ENCODE measurements at regions not wholly inside any gene's neighbourhood (a gene's known extent, or its start where the extent isn't known, plus 50 kb on each side); places are given as distances from the start of the nearest gene placed in this dataset.

- TF ChIP-seq CTCF (IDR thresholded peaks at IDR 0.05) = no peak
- no peak for TF ChIP-seq POLR2A (IDR thresholded peaks at IDR 0.05)
Measured at GRCh38 chr3:32048487-32049182, 57.8 kb upstream of the GPD1L start.

Data from lower leg skin (tissue), 3 donors.